HG02884 (cell line): ENCODE measurements at regions not wholly inside any gene's neighbourhood (a gene's known extent, or its start where the extent isn't known, plus 50 kb on each side); places are given as distances from the start of the nearest gene placed in this dataset.
"Not testable (repeated sequence)": the region's sequence is repeated elsewhere in the genome, so short reads cannot be mapped to it uniquely, and the experiment has no call there.

Experiments used
- ATAC-seq: cut with Tn5 transposase; IDR thresholded peaks from one replicate; pipeline ENCODE4 v1.9.1; 2021; ENCODE audit warnings: mild to moderate bottlenecking, moderate library complexity; ENCODE audit not compliant: unreplicated experiment

- ATAC-seq, result no peak
These were observed 117.8 kb upstream of the ENPP6 start for GRCh38 chr4:184335520-184335919.

DNA sequence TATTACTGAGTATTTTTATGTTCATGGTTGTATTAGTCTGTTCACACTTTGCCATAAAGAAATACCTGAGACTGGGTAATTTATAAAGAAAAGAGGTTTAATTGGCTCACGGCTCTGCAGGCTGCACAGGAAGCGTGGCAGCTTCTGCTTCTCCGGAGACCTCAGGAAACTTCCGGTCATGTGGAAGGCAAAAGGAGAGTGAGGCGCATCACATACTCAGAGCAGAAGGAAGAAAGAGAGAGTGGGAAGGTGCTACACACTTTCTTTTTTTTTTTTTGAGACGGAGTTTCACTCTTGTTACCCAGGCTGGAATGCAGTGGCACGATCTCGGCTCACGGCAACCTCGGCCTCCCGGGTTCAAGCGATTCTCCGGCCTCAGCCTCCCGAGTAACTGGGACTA is 115.8 kb upstream of the ENPP6 start:
- not testable (repeated sequence) for ATAC-seq

- no peak for ATAC-seq
These were observed 113.8 kb upstream of the ENPP6 start for GRCh38 chr4:184331268-184331995.

GRCh38 chr4:184330517-184331094 is 112.9 kb upstream of the ENPP6 start:
- not testable (repeated sequence) for ATAC-seq

- peak; percentile 50 for ATAC-seq
These were observed 112.2 kb upstream of the ENPP6 start for GRCh38 chr4:184329659-184330400.

- no peak for ATAC-seq
These were observed 111.6 kb upstream of the ENPP6 start for GRCh38 chr4:184329235-184329634.

DNA sequence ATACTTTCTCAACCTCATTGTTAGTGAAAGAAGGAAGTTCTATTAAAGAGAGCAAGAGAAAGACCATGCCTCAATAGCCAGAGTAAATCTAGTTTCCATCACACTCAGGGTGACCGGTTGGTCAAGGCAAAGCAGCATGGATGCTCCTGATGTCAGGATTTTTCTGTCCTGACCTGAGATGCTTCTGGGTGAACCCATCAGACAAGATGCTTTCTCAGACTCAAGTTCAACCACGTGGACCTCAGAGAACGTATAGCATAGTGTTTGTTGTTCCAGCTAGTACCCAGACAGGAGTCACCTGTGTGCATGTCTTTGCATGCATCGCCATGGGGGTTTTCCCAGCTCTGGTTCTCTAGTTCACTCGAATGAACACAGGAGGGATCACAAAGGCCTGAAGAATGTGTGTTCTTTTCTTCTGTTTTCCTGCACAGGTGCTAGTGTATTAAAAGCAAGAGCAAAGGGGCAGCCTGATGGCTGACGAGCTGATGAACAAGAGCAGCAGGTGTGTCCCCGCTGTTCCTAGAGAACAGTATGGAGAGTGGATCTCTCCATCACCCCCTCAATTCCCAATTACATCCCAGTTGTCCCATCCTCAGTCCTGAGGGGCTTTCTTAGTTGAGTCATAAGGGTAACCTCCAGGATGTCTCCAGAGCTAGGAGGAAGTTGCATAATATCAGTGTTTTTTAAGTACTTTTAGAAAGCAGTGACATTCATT is 110.5 kb upstream of the ENPP6 start:
- peak; percentile 82 for ATAC-seq

GRCh38 chr4:184324939-184325477 is 107.3 kb upstream of the ENPP6 start:
- ATAC-seq, result no peak

DNA sequence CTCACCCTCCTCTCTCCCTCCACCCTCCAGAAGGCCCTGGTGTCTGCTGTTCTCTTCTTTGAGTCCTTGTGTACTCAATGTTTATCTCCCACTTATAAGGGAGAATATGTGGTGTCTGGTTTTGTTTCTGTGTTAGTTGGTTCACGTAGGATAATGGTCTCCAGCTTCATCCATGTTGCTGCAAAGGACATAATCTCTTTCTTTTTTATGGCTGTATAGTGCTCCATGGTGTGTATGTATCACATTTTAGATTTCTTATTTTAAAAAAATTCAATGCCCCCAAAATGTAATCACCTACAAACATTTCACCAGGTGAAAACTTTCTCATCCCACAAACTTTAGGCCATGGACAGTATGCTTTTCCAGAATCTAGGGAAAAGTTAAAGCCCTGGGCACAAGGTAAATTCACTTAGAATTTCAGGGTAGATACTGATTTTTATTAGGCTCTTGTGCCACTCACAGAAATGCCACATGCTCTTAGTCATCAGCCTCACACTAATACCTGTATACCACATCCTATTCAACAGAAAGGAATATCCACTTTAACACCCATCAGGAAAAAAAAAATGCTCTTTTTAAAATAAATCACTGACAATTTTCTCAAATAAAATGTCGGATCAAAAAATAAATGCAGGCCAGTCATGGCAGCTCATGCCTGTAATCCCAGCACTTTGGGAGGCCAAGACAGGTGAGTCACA is 104.8 kb upstream of the ENPP6 start:
- no peak for ATAC-seq

DNA sequence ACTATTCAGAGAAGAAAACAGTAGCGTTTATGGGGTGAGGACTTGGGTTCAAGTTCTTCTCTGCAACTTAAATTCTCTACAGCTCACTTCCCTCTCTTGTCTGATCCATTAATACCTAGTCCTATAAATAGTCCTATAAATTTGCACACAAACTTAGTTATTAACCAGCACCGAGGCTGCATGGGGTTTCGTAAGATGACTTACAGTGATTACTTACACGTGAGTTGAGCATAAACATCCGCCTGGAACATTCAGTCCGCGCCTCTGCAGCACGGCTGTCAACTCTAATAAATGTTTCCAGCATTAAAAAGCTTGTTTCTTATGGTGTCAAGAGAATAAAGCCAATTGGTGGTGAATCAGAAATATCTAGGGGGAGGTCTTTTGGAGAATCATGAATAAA is 103.0 kb upstream of the ENPP6 start:
- ATAC-seq, result no peak

DNA sequence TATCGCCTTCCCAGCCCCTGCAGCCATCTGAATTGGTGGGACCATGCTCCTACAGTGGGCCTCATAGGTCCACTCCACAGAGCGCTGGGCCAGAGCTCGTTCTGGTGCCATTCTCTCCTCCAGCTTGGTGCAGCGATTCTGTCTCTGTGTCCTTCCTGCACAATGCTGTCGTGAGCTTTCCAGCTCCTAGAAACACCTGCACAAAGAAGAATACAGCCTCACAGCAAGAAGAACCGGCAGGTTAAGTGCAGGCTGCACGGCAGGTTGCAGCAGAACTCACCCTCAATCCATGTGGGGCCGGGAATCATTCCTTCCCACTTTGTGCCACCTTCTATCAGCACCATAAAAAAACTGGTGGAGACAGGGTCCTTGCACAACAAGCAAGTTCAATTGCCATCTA is 101.2 kb upstream of the ENPP6 start:
- no peak for ATAC-seq

- ATAC-seq, result no peak
These were observed 99.7 kb upstream of the ENPP6 start for GRCh38 chr4:184317234-184317918.

DNA sequence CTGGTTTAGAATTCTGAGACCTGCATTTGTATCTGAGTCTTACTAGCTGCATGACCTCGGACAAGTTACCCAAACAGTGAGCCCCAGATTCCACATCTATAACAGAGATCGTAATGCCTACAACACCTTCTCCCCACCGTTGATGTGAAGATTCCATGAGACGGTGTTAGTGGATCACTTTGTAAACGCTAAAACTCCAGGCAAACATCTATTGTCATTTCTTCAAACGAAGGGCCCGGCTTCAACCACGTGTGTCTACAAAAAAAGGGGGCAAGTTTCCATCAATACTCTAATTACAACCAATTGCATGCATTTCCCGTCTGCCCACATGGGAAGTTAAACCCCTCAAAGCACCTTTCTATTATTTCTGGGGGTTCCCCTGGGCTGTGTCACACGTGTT is 99.1 kb upstream of the ENPP6 start:
- no peak for ATAC-seq

DNA sequence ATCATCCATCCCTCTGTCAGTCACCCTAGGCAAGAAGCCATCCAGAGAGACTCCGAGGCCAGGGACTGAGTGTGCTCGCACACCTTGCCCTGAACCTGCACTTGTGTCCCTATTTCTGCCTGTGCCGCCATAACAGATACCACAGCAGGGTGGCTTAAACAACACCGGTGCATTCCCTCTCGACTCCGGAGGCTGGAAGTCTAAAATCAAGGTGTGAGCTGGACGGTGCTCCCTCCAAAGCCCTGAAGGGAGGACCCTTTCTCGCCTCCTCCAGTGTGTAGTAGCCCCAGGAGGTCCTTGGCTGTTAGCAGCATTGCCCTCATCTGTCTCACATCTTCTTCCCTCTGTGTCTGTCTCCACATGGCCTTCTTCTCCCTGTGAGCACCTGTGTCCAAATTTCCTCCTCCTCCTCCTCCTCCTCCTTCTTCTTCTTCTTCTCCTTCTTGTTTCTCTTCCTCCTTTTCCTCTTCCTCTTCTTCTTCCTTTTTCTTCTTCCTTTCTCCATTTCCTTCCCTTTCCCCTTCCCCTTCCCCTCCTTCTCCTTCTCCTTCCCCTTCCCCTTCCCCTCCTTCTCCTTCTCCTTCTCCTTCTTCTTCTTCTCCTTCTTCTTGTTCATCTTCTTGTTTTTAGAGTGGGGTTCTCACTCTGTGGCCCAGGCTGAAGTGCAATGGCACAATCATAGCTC is 98.1 kb upstream of the ENPP6 start:
- ATAC-seq, result no peak

- ATAC-seq, result peak; percentile 74
These were observed 96.3 kb upstream of the ENPP6 start for GRCh38 chr4:184313702-184314659.

DNA sequence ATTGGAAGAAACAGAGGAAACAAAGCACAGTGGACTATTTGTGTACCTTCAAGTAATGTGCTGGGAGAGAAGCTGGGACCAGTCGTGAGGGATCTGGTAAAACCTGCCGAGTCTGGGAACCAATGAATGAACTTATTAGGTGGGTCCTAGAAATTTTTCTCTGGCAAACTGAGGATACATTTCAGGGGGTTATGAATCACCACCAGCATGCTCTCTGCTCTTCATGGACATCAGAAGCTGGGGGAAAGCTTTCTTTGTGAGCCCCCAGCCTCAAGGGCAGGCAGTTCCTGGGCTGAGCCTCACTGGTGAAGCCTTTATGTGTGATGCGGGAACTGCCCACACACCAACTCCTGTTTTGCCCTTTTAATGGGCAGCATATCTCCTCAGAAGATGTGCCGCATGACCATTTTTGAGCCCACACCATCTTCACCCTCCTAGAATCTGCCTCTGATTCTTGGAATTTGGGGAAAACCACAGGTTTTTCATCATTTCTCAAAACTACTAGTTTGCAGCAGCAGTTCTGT is 95.4 kb upstream of the ENPP6 start:
- ATAC-seq, result no peak

- ATAC-seq, result no peak
These were observed 94.5 kb upstream of the ENPP6 start for GRCh38 chr4:184312126-184312525.
